ENCODE measurements at regions not wholly inside any gene's neighbourhood (a gene's known extent, or its start where the extent isn't known, plus 50 kb on each side); places are given as distances from the start of the nearest gene placed in this dataset.
"Not testable (repeated sequence)": the region's sequence is repeated elsewhere in the genome, so short reads cannot be mapped to it uniquely, and the experiment has no call there.

DNA sequence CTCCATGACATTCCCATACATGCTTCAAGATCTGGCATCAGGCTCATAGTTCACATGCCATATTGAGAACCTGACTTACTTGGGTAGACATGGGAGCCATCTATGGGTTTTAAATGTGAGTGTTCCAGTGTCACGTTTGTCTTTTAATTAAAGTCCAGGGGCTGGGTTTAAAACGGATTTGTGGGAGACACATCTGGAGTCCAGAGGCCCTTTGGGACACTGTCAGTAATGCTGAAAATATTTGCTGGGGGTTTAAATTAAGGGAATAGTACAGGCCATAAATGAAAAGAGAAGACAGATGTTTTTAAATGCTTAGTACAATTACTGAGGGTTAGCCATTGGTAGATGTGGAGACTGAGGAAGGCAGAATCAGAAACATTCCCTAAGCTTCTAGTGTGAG is 478.0 kb downstream of the PID1 start:
- peak in 1 of 3 donors; percentile 31 for DNase-seq

GRCh38 chr2:228786901-228787300 is 484.2 kb downstream of the PID1 start:
- no peak for DNase-seq

DNA sequence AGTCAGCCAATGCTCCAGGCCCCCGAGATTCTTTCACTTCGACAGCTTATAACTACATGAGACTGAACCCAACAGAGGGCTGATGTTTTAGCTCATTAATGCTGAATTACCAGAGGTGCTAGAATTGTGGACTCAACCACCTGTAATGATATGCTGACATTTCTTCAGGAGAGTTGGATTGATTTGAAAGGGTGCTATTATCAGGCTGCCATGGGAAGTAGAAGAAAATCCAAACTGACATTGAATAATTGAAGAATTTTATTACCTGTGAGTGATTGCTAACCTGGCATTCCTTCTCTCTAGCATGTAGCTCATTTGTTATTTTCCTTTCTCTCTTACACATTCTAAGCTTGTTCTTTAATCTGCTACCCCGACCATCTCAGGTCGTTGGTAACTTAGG is 488.8 kb downstream of the PID1 start:
- DNase-seq: no peak

DNA sequence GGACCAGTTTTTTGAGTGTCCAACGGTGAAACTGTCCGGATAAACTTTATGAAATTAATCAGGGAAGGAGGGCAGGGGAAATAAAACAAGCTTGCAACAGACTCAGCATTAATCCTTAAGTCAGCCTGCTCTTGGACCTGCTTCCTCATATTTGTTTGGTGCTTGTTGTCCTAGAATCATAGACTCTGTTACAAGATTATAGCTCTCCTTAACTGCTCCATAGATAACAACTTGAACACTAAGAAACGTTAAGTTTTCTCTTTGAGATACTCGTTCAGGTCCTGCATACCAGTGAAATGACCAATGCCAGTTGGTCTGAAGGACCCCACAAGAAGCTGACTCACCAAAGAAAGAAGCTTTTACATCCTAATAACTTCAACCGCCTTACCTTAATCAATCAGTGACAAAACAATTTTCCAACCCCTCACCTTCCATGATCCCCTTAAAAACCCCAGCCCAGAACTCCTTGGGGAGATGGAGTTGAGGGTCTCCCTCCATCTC is 493.2 kb downstream of the PID1 start:
- no peak for DNase-seq

DNA sequence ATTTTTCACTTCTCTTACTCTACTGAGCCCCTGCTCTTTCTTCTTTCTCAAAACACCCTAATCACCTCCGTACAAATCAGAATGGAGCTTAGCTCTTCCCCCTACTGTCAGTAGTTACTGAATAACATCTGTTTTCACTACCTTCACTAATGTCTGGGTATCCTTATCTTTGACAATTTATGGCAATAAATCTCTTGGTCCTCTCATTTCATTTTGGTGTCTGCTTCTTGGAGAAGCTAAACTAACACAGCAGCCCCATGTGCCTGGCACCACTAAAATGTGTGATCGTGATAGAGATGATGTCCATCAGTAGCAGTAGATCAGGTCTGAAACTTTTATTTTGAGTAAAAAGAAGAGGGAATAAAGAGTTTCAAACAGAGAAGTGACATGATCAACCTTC is 496.5 kb downstream of the PID1 start:
- DNase-seq: no peak

GRCh38 chr2:228771774-228772173 is 499.3 kb downstream of the PID1 start:
- peak; percentile 45 to 86 (median 46) for DNase-seq

GRCh38 chr2:228771315-228771714 is 499.8 kb downstream of the PID1 start:
- peak; percentile 24 to 82 (median 49) for DNase-seq

DNA sequence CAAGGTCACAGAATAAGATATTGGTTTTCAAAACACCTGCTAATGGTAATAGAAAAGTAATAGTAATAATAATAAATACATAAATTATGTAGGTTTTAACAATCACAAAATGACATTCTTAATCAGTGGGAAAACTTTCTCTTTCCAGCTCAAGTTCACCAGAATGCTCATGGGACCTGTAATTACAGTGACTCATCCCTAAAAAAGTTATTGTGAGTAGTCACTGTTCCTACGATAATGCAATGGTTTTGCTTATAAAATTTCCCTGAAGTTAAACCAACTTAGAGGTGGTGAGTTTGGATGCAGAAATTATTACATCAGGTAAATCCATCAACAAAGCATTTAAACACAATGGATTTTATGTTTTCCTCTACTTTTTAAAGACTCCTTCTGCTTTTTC is 502.3 kb downstream of the PID1 start:
- DNase-seq: peak; percentile 58 to 80 (median 76)

DNA sequence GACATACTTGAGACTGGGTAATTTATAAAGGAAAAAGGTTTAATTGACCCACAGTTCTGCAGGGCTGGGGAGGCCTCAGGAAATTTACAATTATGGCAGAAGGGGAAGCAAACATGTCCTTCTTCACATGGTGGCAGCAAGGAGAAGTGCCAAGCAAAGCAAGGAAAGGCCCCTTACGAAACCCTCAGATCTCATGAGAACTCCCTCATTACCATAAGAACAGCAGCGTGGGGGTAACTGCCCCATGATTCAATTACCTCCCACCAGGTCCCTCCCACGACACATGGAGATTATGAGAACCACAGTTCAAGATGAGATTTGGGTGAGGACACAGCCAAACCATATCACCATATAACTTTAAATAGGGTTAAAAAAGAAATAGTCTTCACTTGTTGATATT is 502.9 kb downstream of the PID1 start:
- DNase-seq: not testable (repeated sequence)

DNA sequence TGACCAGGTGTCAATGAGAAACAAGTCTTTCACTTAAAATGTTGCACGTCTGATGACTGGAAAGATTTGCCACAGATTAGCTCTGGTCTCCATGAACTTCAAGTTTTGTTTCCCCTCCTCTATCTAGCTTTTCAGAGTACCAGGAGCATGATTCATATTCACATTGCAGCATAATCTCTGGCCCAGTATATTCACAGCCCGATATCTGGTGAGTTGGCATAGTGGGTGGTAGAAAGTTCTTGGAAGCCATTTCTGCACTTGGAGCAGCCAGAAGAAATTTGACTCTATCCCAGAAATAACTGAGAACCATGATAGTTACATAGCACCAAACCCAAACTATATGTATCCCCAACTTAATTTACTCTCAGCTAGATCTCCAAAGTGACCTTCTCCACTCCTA is 503.9 kb downstream of the PID1 start:
- DNase-seq: no peak

DNA sequence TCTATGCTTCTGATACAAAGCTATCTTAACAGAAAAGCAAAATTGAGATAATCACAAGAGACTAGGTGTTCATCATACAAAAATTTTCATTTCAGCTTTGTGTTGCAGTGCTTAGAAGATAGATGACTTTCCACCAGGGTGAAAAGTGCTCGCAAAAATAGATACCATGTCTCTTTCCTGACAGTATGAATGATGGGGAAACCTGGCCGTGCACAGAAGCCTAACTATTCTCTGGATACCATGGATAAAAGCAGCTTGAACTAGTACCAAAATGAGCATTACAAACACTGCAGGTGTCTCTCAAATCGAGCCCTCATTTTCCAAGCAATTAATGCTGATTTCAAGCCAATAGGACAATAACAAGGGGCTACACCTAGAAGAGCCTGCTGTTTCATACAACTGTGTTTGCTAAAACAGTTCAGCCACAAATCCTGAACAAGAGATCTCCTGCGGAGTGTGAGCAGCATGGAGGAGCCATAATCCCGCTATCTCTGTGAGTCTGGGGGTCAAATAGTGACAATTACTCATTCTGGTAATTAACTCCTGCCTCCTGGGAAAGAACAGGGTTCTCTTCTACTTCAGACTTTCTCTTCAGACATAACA is 507.6 kb downstream of the PID1 start:
- DNase-seq: no peak

DNA sequence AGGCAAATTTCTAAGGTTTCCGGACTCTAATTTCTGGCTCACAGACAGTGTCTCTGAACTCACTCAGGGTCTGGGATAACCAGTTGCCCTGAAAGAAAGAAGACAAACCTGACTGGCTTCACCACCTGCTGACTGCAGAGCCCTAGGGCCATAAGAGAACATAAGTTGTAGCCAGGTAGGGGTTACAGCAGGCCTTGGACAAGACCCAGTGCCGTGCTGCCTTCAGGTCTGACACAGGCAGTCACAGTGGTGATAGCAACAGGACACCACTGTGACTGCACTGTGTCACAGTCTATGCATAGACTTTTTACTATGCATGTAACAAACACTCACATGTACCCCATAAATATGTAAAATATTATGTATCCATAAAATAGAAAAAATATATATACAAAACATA is 508.5 kb downstream of the PID1 start:
- no peak for DNase-seq

DNA sequence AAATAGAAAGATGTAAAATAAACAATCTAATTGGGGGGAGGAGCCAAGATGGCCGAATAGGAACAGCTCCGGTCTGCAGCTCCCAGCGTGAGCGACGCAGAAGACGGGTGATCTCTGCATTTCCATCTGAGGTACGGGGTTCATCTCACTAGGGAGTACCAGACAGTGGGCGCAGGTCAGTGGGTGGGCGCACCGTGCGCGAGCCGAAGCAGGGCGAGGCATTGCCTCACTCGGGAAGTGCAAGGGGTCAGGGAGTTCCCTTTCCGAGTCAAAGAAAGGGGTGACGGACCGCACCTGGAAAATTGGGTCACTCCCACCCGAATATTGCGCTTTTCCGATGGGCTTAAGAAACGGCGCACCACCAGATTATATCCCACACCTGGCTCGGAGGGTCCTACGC is 515.4 kb downstream of the PID1 start:
- DNase-seq: not testable (repeated sequence)

DNA sequence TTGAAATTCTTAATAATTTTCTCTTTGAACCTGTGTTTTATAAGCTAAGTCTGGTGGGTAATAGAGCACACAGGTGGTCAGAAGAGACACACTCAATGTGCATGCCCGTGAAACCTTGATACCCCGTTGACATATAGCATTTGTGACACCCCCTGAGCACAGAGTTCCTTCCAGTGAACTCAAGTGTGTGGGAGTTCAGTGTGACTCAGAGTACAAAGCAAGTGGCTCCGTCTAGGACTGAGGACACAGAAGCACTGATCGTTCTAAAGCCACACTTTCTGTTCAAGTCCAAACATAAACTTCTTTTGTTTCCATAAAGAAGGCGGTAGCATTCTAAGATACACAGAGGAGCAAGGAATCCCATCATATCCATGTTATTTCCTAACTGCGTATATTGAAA is 523.6 kb downstream of the PID1 start:
- no peak for DNase-seq

DNA sequence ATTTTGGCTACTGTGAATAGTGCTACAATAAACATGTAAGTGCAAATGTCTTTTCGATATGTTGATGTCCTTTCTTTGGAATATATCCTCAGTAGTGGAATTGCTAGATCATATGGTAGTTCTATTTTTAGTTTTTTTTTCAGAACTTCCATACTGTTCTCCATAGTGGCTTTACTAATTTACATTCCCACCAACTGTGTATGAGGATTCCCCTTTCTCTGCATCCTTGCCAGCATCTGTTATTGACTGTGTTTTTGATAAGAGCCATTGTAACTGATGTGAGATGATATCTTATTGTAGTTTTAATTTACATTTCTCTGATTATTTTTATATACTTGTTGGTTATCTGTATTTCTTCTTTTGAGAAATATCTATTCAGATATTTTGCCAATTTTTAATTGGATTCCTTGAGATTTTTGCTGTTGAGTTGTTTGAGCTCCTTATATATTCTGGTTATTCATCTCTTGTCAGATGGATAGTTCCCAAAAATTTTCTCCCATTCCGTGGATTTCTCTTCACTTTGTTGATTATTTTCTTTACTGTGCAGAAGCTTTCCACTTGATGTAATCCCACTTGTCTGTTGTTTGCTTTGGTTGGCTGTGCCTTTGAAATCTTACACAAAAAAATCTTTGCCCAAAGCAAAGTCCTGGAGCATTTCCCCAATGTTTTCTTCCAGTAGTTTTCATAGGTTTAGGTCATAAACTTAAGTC is 532.3 kb downstream of the PID1 start:
- DNase-seq: no peak

DNA sequence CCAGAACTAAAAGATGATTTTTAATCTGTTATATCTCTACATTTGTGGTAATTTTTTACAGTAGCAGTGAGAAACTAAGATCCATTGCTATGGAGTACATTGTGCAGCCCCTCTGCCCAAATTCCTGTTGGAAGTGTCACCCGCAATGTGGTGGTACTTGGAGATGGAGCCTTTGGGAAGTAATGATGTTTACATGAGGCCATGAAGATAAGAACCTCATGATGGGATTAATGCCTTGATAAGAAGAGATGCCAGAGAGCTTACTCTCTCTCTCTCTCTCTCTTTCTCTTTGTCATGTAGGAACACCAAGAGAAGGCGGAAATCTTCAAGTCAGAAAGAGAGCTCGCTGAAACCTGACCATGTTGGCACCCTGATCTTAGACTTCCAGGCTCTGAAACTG is 535.4 kb downstream of the PID1 start:
- no peak for DNase-seq

- peak; percentile 40 to 70 (median 46) for DNase-seq
These were observed 539.6 kb downstream of the PID1 start for GRCh38 chr2:228731517-228731916.

DNA sequence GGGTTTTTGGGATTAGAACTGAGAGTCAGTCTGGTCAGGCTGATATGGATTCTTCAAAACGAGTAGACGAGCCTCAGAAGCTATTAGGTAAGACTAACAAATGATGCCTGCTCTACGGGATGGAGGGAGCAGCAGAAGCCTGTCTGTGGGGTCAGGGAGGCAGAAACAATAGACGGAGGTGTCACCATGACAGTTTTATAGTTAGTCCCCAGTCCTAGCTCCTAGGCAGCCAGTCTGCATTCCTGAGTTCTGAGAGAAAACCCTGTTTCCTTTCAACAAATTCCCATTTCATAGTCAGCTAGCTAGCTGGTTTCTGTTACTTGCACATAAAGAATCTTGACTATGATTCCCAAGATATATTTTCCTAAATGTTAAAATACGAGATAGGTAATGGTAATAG is 542.1 kb downstream of the PID1 start:
- DNase-seq: no peak

DNA sequence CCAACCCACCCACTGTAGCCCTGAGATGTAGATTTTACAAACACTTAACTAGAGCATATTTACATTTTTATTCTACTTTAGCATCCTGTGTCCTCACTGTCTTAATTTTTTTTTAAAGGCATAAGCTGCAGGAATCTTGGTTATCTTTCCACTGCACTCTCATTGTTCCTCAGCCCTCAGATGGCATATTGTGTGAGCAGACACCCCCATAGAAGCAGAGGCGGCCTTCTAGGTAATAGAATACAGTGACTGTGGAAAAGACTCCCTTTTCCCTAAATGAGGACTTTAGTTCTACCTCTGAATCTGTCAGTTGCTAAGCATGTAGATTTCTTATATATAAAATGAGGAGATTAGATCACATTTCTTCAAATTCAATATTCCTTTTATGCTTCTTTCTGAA is 543.5 kb upstream of the SPHKAP start:
- DNase-seq: no peak

DNA sequence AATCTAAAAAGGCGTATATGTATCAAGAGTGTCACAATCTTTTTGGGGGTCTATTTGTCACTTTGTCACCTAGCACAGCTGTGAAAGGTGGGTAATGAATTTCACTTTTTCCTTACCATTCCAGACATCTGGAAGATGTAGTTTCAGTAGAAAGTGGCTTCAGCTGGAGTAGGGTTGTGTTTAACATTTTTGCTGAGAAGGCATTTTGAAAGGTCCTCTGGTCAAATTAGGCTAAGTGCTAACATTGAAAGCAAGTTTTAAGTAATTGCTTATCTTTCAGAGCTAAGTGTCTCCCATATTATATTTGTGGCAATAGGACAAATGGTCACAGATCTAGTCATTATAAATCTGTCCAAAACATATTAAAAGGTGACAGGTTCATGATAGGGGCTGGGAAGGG is 542.1 kb upstream of the SPHKAP start:
- no peak for DNase-seq

DNA sequence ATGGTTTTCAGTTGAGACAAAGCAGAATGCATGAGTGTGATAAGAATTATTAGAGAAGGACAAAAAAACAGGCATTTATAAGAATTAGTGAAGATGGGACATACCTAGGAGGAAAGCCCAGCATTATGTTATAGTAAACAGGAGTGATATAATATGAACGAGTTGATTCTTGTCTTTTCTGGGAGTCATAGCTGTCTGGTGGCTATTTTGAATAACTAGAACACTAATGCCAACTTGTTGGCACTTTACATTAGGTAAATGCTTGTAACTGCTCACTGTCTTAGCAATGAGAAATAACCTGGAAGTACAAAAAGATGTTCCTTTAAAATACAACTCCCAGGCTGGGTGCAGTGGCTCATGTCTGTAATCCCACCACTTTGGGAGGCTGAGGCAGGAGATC is 540.8 kb upstream of the SPHKAP start:
- no peak for DNase-seq

- DNase-seq: no peak
These were observed 539.4 kb upstream of the SPHKAP start for GRCh38 chr2:228720895-228721294.

DNA sequence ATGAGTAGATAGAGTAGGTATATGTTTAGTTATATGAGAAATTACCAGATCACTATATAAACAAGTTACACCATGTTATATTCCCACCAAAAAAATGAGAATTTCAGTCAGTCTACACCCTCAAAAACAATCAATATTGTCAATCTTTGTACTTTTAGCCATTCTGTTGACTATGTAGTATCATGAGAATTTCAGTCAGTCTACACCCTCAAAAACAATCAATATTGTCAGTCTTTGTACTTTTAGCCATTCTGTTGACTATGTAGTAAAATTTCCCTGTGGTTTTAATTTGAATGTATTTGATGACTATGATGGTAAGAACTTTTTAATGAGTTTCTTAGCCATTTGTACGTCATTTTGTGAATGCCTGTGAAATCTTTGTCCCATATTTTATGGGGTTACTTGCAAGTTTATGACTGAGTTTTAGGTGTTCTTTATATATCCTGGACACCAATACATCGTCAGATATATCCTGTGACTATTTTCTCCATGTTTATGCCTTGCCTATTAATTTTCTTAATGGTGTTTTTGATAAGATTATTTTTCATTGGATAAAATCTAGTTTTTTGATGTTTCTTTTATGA is 528.4 kb upstream of the SPHKAP start:
- DNase-seq: no peak
